ENCODE measurements at regions not wholly inside any gene's neighbourhood (a gene's known extent, or its start where the extent isn't known, plus 50 kb on each side); places are given as distances from the start of the nearest gene placed in this dataset.

DNA sequence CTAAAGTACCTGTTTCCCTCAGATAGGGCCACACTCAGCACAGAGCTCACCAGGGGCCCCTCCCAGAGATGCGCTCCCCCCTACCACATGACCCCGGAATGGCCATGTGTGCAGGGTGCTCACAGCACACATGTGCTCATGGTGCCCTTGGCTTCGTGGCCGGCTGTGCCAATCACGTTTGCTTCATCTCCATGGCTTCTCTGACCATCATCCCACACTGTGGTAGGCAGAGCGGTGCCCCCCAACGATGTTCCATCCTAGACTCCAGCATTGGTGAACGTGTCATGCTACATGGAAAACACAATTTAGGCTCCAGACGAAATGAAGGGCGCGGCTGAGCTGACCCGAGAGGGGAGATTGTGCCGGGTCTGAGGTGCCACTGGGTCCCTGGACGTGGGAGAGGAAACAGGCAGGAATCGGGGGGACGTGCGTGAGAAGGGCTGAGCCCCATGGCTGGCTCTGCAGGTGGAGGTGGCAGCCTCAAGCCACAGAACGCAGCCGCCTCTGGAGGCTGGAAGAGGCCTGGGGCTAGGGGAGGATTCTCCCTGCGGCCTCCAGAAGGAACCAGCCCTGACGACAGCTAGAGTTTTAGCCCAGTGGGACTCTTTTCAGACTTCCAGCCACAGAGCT lies 126.5 kb downstream of the DLL1 start:
- Histone ChIP-seq H3K27ac (ENCODE audit: low read depth, low read length, severe bottlenecking) (no peak overlapping the region), H3K9me3 (ENCODE audit: control insufficient read depth, low read length) (no peaks in the 10 kb centered on the region), H3K4me3 (ENCODE audit: extremely low read depth, insufficient read depth, low read length, poor library complexity, severe bottlenecking) (no peak overlapping the region), H3K4me1 (ENCODE audit: control insufficient read depth, insufficient read depth, low read length, poor library complexity, severe bottlenecking) (no peaks in the 10 kb centered on the region), H3K36me3 (ENCODE audit: control insufficient read depth, insufficient read depth, low read length) (no peaks in the 10 kb centered on the region)
- WGBS, 2 experiments (ENCODE audit: insufficient coverage in 2 of 2) = 89% methylated on average over 20 to 21 of the region's 21 CpGs

GRCh38 chr6:170163405-170164170 lies 127.3 kb downstream of the DLL1 start:
- H3K36me3 ChIP-seq (ENCODE audit: control insufficient read depth, insufficient read depth, low read length) = no peaks in the 10 kb centered on the region
- no peak overlapping the region for H3K4me3 ChIP-seq (ENCODE audit: extremely low read depth, insufficient read depth, low read length, poor library complexity, severe bottlenecking)

DNA sequence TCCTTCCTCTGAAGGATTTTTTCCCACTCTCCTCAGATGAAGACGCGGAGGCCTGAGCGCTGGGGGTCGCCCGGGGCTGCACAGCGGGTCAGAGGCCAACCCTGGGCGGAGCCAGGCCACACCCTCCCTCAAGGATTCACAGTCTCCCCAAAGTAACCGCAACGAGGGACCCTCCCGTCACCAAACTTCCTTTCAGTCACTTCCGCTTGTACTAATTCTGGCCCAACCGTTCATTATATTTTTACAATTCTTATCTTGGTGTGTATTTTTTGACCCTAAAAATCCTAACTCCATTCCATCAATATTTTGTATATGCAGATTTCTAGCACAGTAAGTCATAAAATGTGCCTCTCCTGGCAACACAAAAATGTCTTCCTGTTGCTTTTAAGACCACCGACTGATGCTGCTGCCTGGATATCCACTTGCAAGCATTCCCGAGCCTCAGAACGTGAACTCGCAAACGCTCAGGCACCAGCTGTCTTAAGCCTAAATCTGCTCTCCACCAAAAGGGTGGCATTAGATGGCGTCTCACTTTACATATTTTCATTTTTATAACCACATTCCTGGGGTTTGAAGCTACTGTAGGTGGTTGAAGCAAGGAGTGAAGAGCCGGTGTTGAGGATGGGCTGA lies 128.0 kb downstream of the DLL1 start:
- no peak overlapping the region for H3K4me3 ChIP-seq (ENCODE audit: extremely low read depth, insufficient read depth, low read length, poor library complexity, severe bottlenecking)
- no peaks in the 10 kb centered on the region for H3K9me3 ChIP-seq (ENCODE audit: control insufficient read depth, low read length)
- H3K36me3 ChIP-seq (ENCODE audit: control insufficient read depth, insufficient read depth, low read length) = no peaks in the 10 kb centered on the region
- 95 to 99% methylated on average over 13 to 15 of the region's 19 CpGs for WGBS, 2 experiments (ENCODE audit: insufficient coverage in 2 of 2)
- no peaks in the 10 kb centered on the region for H3K4me1 ChIP-seq (ENCODE audit: control insufficient read depth, insufficient read depth, low read length, poor library complexity, severe bottlenecking)
- H3K27ac ChIP-seq (ENCODE audit: low read depth, low read length, severe bottlenecking) = no peak overlapping the region

More at GRCh38 chr6:170163405-170164170, 127.3 kb downstream of the DLL1 start:
- Histone ChIP-seq H3K27ac (ENCODE audit: low read depth, low read length, severe bottlenecking) (no peak overlapping the region), H3K9me3 (ENCODE audit: control insufficient read depth, low read length) (no peaks in the 10 kb centered on the region), H3K4me1 (ENCODE audit: control insufficient read depth, insufficient read depth, low read length, poor library complexity, severe bottlenecking) (no peaks in the 10 kb centered on the region)
- WGBS, 2 experiments (ENCODE audit: insufficient coverage in 2 of 2) = 89 to 92% methylated on average over 21 of the region's 27 CpGs

GRCh38 chr6:170162011-170162774 lies 128.7 kb downstream of the DLL1 start:
- H3K4me3 ChIP-seq (ENCODE audit: extremely low read depth, insufficient read depth, low read length, poor library complexity, severe bottlenecking) = no peak overlapping the region
- 94 to 96% methylated on average over 24 to 27 of the region's 27 CpGs for WGBS, 2 experiments (ENCODE audit: insufficient coverage in 2 of 2)
- H3K36me3 ChIP-seq (ENCODE audit: control insufficient read depth, insufficient read depth, low read length) = no peaks in the 10 kb centered on the region
- H3K4me1 ChIP-seq (ENCODE audit: control insufficient read depth, insufficient read depth, low read length, poor library complexity, severe bottlenecking) = no peaks in the 10 kb centered on the region
- no peaks in the 10 kb centered on the region for H3K9me3 ChIP-seq (ENCODE audit: control insufficient read depth, low read length)
- no peak overlapping the region for H3K27ac ChIP-seq (ENCODE audit: low read depth, low read length, severe bottlenecking)

GRCh38 chr6:170160628-170161611 lies 130.0 kb downstream of the DLL1 start:
- 91 to 95% methylated on average over 22 to 25 of the region's 27 CpGs for WGBS, 2 experiments (ENCODE audit: insufficient coverage in 2 of 2)
- no peaks in the 10 kb centered on the region for H3K36me3 ChIP-seq (ENCODE audit: control insufficient read depth, insufficient read depth, low read length)

GRCh38 chr6:170160031-170160627 lies 130.7 kb downstream of the DLL1 start:
- no peaks in the 10 kb centered on the region for H3K4me1 ChIP-seq (ENCODE audit: control insufficient read depth, insufficient read depth, low read length, poor library complexity, severe bottlenecking)
- no peaks in the 10 kb centered on the region for H3K36me3 ChIP-seq (ENCODE audit: control insufficient read depth, insufficient read depth, low read length)
- WGBS, 2 experiments (ENCODE audit: insufficient coverage in 2 of 2) = 92% methylated on average over 25 to 28 of the region's 40 CpGs

More at GRCh38 chr6:170160628-170161611, 130.0 kb downstream of the DLL1 start:
- Histone ChIP-seq H3K27ac (ENCODE audit: low read depth, low read length, severe bottlenecking) (no peak overlapping the region), H3K9me3 (ENCODE audit: control insufficient read depth, low read length) (no peaks in the 10 kb centered on the region), H3K4me1 (ENCODE audit: control insufficient read depth, insufficient read depth, low read length, poor library complexity, severe bottlenecking) (no peaks in the 10 kb centered on the region), H3K4me3 (ENCODE audit: extremely low read depth, insufficient read depth, low read length, poor library complexity, severe bottlenecking) (no peak overlapping the region)

DNA sequence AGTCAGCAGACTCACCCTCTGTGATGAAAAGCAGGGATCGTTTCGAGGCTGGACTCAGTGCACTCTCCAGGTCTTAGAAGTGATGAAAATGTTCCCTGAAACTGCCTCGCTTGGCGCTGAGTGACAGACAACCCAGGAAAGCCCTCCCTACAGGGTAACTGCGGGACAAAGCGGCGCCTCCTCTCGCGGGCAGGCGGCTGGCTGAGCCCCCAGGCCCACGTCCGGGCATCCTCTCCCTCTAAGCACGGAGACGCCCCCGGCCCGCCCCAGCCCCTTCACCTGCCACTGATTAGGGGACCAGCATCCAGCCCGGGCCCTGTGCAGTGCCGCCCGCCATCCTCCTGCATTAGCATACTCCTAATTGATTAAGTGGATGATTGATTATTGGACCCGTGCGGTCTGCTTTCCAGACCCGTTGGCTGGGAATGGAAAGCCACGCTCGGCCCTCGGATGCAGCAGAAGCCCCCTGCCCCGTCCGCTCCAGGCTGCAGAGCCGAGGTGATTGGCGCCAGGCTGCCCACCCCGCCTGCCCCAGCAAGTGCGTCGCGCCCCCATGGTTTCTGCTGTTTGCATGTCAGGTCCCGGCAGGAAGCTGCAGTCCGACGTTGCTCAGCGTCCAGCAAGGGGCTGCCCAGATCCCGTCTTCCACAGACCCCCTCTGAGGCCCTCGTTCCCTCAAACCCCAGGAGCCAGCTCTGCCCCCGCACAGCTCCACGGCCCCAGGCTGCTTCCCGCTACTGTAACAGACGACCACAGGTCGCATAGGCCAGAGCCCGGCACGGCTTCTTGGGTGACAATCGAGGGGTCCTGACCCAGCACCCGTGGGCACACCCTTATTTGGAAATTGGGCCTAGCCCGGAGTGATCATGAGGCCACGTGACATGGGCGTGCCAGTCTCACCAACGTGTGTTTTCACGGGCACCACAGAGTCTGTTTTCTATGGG lies 131.6 kb downstream of the DLL1 start:
- Histone ChIP-seq H3K36me3 (ENCODE audit: control insufficient read depth, insufficient read depth, low read length) (no peaks in the 10 kb centered on the region), H3K27ac (ENCODE audit: low read depth, low read length, severe bottlenecking) (no peak overlapping the region), H3K9me3 (ENCODE audit: control insufficient read depth, low read length) (no peaks in the 10 kb centered on the region), H3K4me3 (ENCODE audit: extremely low read depth, insufficient read depth, low read length, poor library complexity, severe bottlenecking) (no peak overlapping the region), H3K4me1 (ENCODE audit: control insufficient read depth, insufficient read depth, low read length, poor library complexity, severe bottlenecking) (no peaks in the 10 kb centered on the region)
- 95% methylated on average over 42 to 44 of the region's 53 CpGs for WGBS, 2 experiments (ENCODE audit: insufficient coverage in 2 of 2)

More at GRCh38 chr6:170160031-170160627, 130.7 kb downstream of the DLL1 start:
- no peaks in the 10 kb centered on the region for H3K9me3 ChIP-seq (ENCODE audit: control insufficient read depth, low read length)
- H3K27ac ChIP-seq (ENCODE audit: low read depth, low read length, severe bottlenecking) = no peak overlapping the region
- H3K4me3 ChIP-seq (ENCODE audit: extremely low read depth, insufficient read depth, low read length, poor library complexity, severe bottlenecking) = no peak overlapping the region

- 90 to 93% methylated on average over 25 to 26 of the region's 29 CpGs for WGBS, 2 experiments (ENCODE audit: insufficient coverage in 2 of 2)
- Histone ChIP-seq H3K27ac (ENCODE audit: low read depth, low read length, severe bottlenecking) (no peak overlapping the region), H3K9me3 (ENCODE audit: control insufficient read depth, low read length) (no peaks in the 10 kb centered on the region)
These were observed 132.4 kb downstream of the DLL1 start for GRCh38 chr6:170158296-170159021.

More at GRCh38 chr6:170158296-170159021, 132.4 kb downstream of the DLL1 start:
- Histone ChIP-seq H3K4me1 (ENCODE audit: control insufficient read depth, insufficient read depth, low read length, poor library complexity, severe bottlenecking) (peaks cover under 1% of the 10 kb centered on the region), H3K36me3 (ENCODE audit: control insufficient read depth, insufficient read depth, low read length) (no peaks in the 10 kb centered on the region), H3K4me3 (ENCODE audit: extremely low read depth, insufficient read depth, low read length, poor library complexity, severe bottlenecking) (no peak overlapping the region)

Measured in mesodermal cell (in vitro differentiated cells).